ENCODE measurements at regions not wholly inside any gene's neighbourhood (a gene's known extent, or its start where the extent isn't known, plus 50 kb on each side); places are given as distances from the start of the nearest gene placed in this dataset.

DNA sequence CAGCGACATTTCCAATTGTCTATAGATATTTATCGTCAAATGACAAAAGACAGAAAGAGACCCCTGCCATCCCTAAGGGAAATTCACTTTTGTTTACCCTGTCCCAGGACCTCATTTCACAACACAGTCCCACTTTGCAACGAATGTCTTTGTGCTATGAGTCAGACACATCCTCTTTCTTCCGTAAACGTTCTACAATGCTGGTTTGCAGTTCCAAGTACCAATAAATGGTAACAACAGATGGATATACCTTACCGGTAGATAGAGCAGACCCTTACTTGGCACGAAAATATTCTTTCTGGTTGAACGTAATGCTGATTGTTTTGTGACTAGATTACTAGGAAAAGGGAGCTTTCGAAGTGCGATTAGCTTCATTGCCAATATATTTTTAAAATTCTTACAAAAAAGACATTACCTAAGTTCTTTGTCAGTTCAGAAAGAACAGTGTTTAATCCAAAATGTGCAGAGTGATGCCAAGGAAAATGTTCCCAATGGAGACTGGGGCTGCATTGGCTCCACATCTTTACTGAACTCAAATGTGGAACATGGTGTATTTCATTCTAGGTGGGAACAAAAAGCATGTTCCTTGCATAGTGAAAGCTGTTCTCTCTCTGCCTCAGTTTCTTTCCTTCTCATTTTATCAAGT is 202.5 kb upstream of the SLC27A6 start:
- TF ChIP-seq, protein P1, sequence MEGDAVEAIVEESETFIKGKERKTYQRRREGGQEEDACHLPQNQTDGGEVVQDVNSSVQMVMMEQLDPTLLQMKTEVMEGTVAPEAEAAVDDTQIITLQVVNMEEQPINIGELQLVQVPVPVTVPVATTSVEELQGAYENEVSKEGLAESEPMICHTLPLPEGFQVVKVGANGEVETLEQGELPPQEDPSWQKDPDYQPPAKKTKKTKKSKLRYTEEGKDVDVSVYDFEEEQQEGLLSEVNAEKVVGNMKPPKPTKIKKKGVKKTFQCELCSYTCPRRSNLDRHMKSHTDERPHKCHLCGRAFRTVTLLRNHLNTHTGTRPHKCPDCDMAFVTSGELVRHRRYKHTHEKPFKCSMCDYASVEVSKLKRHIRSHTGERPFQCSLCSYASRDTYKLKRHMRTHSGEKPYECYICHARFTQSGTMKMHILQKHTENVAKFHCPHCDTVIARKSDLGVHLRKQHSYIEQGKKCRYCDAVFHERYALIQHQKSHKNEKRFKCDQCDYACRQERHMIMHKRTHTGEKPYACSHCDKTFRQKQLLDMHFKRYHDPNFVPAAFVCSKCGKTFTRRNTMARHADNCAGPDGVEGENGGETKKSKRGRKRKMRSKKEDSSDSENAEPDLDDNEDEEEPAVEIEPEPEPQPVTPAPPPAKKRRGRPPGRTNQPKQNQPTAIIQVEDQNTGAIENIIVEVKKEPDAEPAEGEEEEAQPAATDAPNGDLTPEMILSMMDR (IDR thresholded peaks at IDR 0.05; ENCODE audit: unreplicated experiment), result no peak
- no TSS peak for BruUV-seq (replicated peaks)
- Mint-ChIP-seq H3K4me3 (ENCODE audit: low read depth, unreplicated experiment) (no peak overlapping the region), H3K4me1 (ENCODE audit: low read depth, unreplicated experiment) (no peaks in the 10 kb centered on the region), H3K27me3 (ENCODE audit: unreplicated experiment) (peaks cover 73% of the 10 kb centered on the region), H3K9me3 (ENCODE audit: low read depth, unreplicated experiment) (peaks cover 6% of the 10 kb centered on the region), H3K27ac (ENCODE audit: unreplicated experiment) (no peak overlapping the region), H3K36me3 (ENCODE audit: insufficient read depth, unreplicated experiment) (no peaks in the 10 kb centered on the region)
- CTCF ChIA-PET, result no interaction called here
- intact Hi-C loops (cut with micrococcal nuclease; ENCODE audit: unreplicated experiment), result no loop called here
- no peak for DNase-seq

DNA sequence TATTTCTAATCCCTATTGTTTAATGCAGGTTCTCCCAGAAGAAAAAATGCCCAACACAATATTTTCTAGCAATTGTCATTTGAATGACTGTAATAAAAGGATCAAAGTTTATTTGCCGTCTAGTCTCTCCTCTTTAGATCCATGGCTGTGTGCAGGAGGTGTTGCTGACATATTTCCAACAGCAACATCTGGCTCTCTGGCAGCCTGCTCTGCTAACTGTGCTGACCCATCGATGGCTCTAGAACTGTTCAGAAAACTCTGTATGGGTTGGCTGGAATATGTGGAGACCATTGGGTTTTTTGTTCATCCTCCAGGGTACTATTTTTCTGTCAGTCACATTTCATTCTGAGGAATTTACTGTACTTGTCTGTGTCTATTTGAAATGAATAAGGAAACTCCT is 202.0 kb upstream of the SLC27A6 start:
- Mint-ChIP-seq H3K27me3 (ENCODE audit: unreplicated experiment) (peaks cover 73% of the 10 kb centered on the region), H3K4me1 (ENCODE audit: low read depth, unreplicated experiment) (no peaks in the 10 kb centered on the region), H3K27ac (ENCODE audit: unreplicated experiment) (no peak overlapping the region), H3K9me3 (ENCODE audit: low read depth, unreplicated experiment) (peaks cover 6% of the 10 kb centered on the region), H3K4me3 (ENCODE audit: low read depth, unreplicated experiment) (no peak overlapping the region), H3K36me3 (ENCODE audit: insufficient read depth, unreplicated experiment) (no peaks in the 10 kb centered on the region)
- TF ChIP-seq, protein P1 (IDR thresholded peaks at IDR 0.05; ENCODE audit: unreplicated experiment), result no peak
- CTCF ChIA-PET, result no interaction called here
- no peak for DNase-seq
- intact Hi-C loops (cut with micrococcal nuclease; ENCODE audit: unreplicated experiment), result no loop called here
- BruUV-seq (replicated peaks), result no TSS peak

DNA sequence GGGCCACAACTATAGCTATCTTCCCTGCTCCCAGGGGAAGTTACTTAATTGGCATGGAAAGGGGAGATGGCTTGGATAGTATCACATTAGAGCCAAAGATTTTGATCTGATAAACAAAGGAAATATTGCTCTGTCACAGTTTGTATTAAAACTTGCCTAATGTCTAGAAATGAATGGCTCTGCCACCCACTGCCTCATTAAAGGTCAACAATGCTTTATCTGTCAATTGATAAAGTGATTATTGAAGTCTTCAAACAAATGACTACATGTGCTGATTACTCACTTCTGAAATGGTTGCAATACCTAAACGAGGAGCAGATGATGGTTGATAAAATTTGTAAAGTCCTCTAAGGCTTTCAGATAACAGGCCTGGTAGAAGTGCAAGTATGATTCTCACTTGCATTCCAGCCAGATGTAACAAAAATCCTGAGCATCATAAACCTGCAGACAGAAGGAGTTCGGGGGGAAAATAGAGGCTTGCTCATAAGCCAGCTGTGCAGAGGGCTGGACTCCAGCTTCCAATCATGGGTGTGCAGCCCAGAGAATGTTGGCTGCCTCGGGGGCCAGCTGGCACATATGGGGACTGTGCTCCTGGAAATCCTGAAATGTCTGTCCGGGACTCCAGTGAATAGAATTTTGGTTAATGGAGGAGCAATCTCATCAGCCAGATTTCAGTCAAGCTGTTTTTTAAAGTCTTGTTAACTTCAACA is 200.5 kb upstream of the SLC27A6 start:
- H3K27me3 Mint-ChIP-seq (ENCODE audit: unreplicated experiment), result peaks cover 73% of the 10 kb centered on the region
- no peaks in the 10 kb centered on the region for H3K4me1 Mint-ChIP-seq (ENCODE audit: low read depth, unreplicated experiment)
- CTCF ChIA-PET, result no interaction called here
- intact Hi-C loops (cut with micrococcal nuclease; ENCODE audit: unreplicated experiment), result no loop called here
- DNase-seq, result no peak
- H3K9me3 Mint-ChIP-seq (ENCODE audit: low read depth, unreplicated experiment), result peaks cover 2% of the 10 kb centered on the region
- H3K36me3 Mint-ChIP-seq (ENCODE audit: insufficient read depth, unreplicated experiment), result no peaks in the 10 kb centered on the region
- no TSS peak for BruUV-seq (replicated peaks)
- TF ChIP-seq, protein P1 (IDR thresholded peaks at IDR 0.05; ENCODE audit: unreplicated experiment), result no peak
- H3K4me3 Mint-ChIP-seq (ENCODE audit: low read depth, unreplicated experiment), result no peak overlapping the region
- H3K27ac Mint-ChIP-seq (ENCODE audit: unreplicated experiment), result no peak overlapping the region

DNA sequence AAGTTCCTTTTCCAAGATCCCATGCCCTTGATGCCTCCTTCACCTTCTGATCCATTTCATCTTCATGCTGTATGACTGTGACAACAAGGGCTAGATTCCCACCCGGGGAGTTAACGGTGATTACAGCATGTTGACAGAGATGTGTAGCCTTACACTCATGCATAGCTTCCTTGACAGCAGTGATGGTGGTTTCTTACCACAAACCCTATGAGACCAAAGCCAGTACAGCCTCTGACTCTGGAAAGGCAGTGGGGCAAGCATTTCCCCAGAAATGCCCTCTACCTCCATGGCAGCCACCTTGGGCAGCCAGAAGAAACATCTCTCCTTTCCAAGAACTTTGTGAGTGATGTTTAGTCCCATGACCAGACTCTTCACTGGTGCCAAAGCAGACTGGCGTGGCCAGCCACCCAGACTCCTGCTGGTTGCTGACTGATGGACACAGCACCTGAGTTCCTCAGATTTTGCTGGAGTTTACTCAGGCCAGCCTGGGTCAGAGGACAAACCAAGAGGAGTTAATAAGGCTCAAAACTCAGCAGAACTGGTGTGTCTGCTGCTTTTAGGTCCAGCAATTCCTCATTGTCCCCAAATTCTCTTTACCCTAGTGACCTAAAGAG is 199.7 kb upstream of the SLC27A6 start:
- H3K4me3 Mint-ChIP-seq (ENCODE audit: low read depth, unreplicated experiment), result no peak overlapping the region
- intact Hi-C loops (cut with micrococcal nuclease; ENCODE audit: unreplicated experiment), result no loop called here
- no peak overlapping the region for H3K27ac Mint-ChIP-seq (ENCODE audit: unreplicated experiment)
- CTCF ChIA-PET, result no interaction called here
- H3K27me3 Mint-ChIP-seq (ENCODE audit: unreplicated experiment), result peaks cover 76% of the 10 kb centered on the region
- H3K9me3 Mint-ChIP-seq (ENCODE audit: low read depth, unreplicated experiment), result no peaks in the 10 kb centered on the region
- TF ChIP-seq, protein P1 (IDR thresholded peaks at IDR 0.05; ENCODE audit: unreplicated experiment), result no peak
- H3K4me1 Mint-ChIP-seq (ENCODE audit: low read depth, unreplicated experiment), result no peaks in the 10 kb centered on the region
- DNase-seq, result no peak
- no peaks in the 10 kb centered on the region for H3K36me3 Mint-ChIP-seq (ENCODE audit: insufficient read depth, unreplicated experiment)
- BruUV-seq (replicated peaks), result no TSS peak

Data from Calu3 (cell line).